ENCODE measurements at regions not wholly inside any gene's neighbourhood (a gene's known extent, or its start where the extent isn't known, plus 50 kb on each side); places are given as distances from the start of the nearest gene placed in this dataset.

GRCh38 chr12:115639648-115640012, 637.9 kb downstream of the MED13L start:
- TF ChIP-seq POLR2A (IDR thresholded peaks at IDR 0.05; ENCODE audit: borderline replicate concordance, extremely low read depth, insufficient read depth, insufficient read length): no peak
- TF ChIP-seq ATF3 (IDR thresholded peaks at IDR 0.05): no peak

Measured in HCT116 (cell line).